ENCODE measurements at regions not wholly inside any gene's neighbourhood (a gene's known extent, or its start where the extent isn't known, plus 50 kb on each side); places are given as distances from the start of the nearest gene placed in this dataset.

- Mint-ChIP-seq H3K27me3 (ENCODE audit: unreplicated experiment) (no peaks in the 10 kb centered on the region), H3K4me3 (ENCODE audit: unreplicated experiment) (no peak overlapping the region), H3K4me1 (ENCODE audit: unreplicated experiment) (peaks cover 2% of the 10 kb centered on the region), H3K36me3 (ENCODE audit: unreplicated experiment) (no peaks in the 10 kb centered on the region), H3K9me3 (ENCODE audit: unreplicated experiment) (no peaks in the 10 kb centered on the region), H3K27ac (ENCODE audit: unreplicated experiment) (no peak overlapping the region)
- no peak for TF ChIP-seq CTCF (IDR thresholded peaks at IDR 0.05)
- no peak for DNase-seq (ENCODE audit: extremely low spot score, unreplicated experiment)
These were observed 541.3 kb downstream of the CDH11 start for GRCh38 chr16:64580558-64580957.

GRCh38 chr16:64579712-64580111 lies 542.2 kb downstream of the CDH11 start:
- Mint-ChIP-seq H3K27me3 (ENCODE audit: unreplicated experiment) (no peaks in the 10 kb centered on the region), H3K9me3 (ENCODE audit: unreplicated experiment) (no peaks in the 10 kb centered on the region), H3K4me1 (ENCODE audit: unreplicated experiment) (peaks cover 2% of the 10 kb centered on the region), H3K4me3 (ENCODE audit: unreplicated experiment) (no peak overlapping the region), H3K27ac (ENCODE audit: unreplicated experiment) (no peak overlapping the region), H3K36me3 (ENCODE audit: unreplicated experiment) (no peaks in the 10 kb centered on the region)
- DNase-seq (ENCODE audit: extremely low spot score, unreplicated experiment): no peak
- no peak for TF ChIP-seq CTCF (IDR thresholded peaks at IDR 0.05)

- H3K27me3 Mint-ChIP-seq (ENCODE audit: unreplicated experiment): no peaks in the 10 kb centered on the region
- H3K4me1 Mint-ChIP-seq (ENCODE audit: unreplicated experiment): no peaks in the 10 kb centered on the region
- H3K27ac Mint-ChIP-seq (ENCODE audit: unreplicated experiment): no peak overlapping the region
- H3K9me3 Mint-ChIP-seq (ENCODE audit: unreplicated experiment): no peaks in the 10 kb centered on the region
- H3K4me3 Mint-ChIP-seq (ENCODE audit: unreplicated experiment): no peak overlapping the region
- DNase-seq (ENCODE audit: extremely low spot score, unreplicated experiment): no peak
- TF ChIP-seq CTCF (IDR thresholded peaks at IDR 0.05): no peak
- peaks cover 3% of the 10 kb centered on the region for H3K36me3 Mint-ChIP-seq (ENCODE audit: unreplicated experiment)
These were observed 576.1 kb downstream of the CDH11 start for GRCh38 chr16:64545768-64546167.

GRCh38 chr16:64544859-64545258 lies 577.0 kb downstream of the CDH11 start:
- Mint-ChIP-seq H3K4me1 (ENCODE audit: unreplicated experiment) (no peaks in the 10 kb centered on the region), H3K27ac (ENCODE audit: unreplicated experiment) (no peak overlapping the region), H3K4me3 (ENCODE audit: unreplicated experiment) (no peak overlapping the region), H3K36me3 (ENCODE audit: unreplicated experiment) (peaks cover 3% of the 10 kb centered on the region), H3K9me3 (ENCODE audit: unreplicated experiment) (no peaks in the 10 kb centered on the region), H3K27me3 (ENCODE audit: unreplicated experiment) (no peaks in the 10 kb centered on the region)
- no peak for DNase-seq (ENCODE audit: extremely low spot score, unreplicated experiment)
- TF ChIP-seq CTCF (IDR thresholded peaks at IDR 0.05): no peak

GRCh38 chr16:64543441-64543840 lies 578.4 kb downstream of the CDH11 start:
- H3K27ac Mint-ChIP-seq (ENCODE audit: unreplicated experiment): no peak overlapping the region
- peaks cover 3% of the 10 kb centered on the region for H3K36me3 Mint-ChIP-seq (ENCODE audit: unreplicated experiment)
- no peaks in the 10 kb centered on the region for H3K27me3 Mint-ChIP-seq (ENCODE audit: unreplicated experiment)
- H3K9me3 Mint-ChIP-seq (ENCODE audit: unreplicated experiment): no peaks in the 10 kb centered on the region
- H3K4me1 Mint-ChIP-seq (ENCODE audit: unreplicated experiment): no peaks in the 10 kb centered on the region
- H3K4me3 Mint-ChIP-seq (ENCODE audit: unreplicated experiment): no peak overlapping the region
- DNase-seq (ENCODE audit: extremely low spot score, unreplicated experiment): no peak
- no peak for TF ChIP-seq CTCF (IDR thresholded peaks at IDR 0.05)
